ENCODE measurements at regions not wholly inside any gene's neighbourhood (a gene's known extent, or its start where the extent isn't known, plus 50 kb on each side); places are given as distances from the start of the nearest gene placed in this dataset.
"Not testable (repeated sequence)": the region's sequence is repeated elsewhere in the genome, so short reads cannot be mapped to it uniquely, and the experiment has no call there.

- DNase-seq, result no peak
Measured at GRCh38 chr4:128688033-128688721, 121.3 kb upstream of the JADE1 start.

DNA sequence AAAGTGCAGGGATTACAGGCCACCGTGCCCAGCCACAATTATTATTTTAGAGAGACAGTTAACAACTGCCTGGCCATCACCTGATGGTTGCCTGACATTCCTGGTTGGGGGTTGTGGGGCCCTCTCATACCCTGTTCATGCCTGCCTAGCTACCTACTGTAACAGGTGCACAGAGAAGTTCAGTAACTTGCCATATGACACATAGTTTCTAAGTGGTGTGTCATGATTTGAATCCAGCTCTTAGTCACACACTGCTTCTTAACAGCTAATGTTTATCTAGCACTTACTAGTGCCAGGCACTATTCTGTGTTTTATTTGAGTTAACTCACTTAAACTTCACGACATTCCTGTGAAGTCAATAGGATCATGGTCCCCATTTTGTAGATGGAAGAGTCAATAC, 122.7 kb upstream of the JADE1 start:
- no peak for DNase-seq

- no peak for DNase-seq
Measured at GRCh38 chr4:128686032-128686465, 123.5 kb upstream of the JADE1 start.

- no peak for DNase-seq
Measured at GRCh38 chr4:128684016-128684415, 125.5 kb upstream of the JADE1 start.

DNA sequence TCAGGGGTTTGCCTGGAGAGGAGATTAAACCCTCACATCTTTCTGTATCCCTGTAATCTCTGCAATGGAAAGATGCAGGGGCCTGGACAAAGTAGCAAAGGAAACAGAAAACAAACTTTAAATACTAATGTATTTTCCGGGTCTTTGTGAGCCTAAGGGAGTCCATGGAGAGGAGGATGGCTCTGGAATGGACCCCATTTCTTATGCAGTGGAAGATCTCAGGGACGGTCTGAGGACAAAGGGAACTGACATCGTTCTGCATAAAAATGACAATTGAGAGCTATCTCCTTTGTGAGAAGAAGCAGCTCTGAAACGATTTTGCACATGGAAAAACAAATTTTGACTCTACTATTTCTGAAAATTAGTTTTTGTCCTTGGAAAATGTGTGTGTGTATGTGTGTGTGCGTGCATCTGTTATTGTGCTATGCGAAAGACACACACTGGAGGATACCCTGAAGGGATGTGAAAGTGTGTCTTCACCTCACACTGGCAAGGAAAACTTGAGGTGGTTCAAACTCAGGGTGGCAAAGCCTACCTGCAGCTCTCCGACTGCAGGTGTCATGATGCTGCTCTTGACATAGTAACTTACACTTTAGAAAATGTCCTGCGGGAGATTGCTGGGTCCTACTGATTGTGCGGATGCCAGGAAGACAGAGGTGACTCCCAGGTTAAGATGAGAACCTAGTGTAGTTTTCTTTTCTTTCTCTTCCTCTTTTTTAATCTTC, 126.4 kb upstream of the JADE1 start:
- no peak for DNase-seq

DNA sequence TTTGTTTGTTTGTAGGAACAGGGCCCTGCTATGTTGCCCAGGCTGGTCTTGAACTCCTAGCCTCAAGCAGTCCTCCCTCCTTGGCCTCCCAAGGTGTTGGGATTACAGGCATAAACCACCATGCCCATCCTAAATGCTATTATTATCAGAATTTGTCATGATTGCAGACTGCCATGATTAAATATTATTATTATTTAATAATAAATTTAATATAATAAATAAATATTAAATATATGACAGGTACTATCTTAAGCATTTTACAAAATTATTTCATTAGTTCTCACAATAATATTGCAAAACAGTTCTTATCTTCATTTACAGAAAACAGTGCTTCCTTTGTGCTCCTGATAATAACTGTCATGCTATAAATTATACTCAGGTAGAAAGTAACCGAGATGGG, 133.4 kb upstream of the JADE1 start:
- no peak for DNase-seq

DNA sequence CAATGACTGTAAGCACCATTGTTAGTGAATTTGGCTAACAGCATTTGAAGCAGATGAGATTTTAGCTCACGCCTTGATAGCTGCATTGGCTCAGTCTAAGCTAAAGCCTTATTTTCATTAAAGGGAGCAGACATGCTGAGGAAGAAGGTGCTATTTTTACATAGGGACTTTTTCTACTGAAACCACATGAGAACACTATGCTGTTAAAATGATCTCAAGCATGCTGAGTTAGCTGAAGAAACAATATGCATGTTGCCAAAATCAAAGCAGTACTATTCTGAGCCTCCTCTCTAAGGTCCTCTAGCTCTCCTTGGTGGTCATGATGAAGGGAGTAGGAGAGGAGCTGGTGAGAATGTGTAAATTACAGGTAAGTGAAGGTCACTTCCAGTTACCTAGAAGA, 134.4 kb upstream of the JADE1 start:
- DNase-seq, result no peak

- not testable (repeated sequence) for DNase-seq
Measured at GRCh38 chr4:128673159-128673558, 136.3 kb upstream of the JADE1 start.

DNA sequence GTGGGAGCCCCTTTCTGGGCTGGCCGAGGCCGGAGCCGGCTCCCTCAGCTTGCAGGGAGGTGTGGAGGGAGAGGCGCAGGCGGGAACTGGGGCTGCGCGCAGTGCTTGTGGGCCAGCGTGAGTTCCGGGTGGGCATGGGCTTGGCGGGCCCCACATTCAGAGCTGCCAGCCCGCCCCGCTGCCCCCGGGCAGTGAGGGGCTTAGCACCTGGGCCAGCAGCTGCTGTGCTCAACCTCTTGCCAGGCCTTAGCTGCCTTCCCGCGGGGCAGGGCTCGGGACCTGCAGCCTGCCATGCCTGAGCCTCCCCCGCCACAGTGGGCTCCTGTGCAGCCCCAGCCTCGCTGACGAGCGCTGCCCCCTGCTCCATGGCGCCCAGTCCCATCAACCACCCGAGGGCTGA, 136.9 kb upstream of the JADE1 start:
- not testable (repeated sequence) for DNase-seq

DNA sequence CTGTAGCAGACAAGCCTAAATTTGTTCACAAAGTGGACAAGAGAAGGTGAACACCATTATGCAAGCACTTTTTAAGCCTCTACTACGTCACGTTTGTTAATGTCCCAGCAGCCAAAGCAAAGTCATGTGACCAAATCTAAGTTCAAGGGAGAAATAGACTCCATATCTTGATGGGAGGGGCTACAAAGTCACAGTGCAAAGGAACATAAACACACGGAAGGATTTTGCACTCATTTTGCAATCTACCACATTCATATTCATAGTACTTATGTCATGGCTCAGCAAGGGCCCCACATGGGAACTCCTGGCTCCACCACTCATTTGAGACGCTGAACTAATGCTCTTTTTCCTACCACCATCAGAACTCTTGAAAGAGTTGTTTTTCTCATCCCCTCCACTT, 139.0 kb upstream of the JADE1 start:
- DNase-seq, result no peak

DNA sequence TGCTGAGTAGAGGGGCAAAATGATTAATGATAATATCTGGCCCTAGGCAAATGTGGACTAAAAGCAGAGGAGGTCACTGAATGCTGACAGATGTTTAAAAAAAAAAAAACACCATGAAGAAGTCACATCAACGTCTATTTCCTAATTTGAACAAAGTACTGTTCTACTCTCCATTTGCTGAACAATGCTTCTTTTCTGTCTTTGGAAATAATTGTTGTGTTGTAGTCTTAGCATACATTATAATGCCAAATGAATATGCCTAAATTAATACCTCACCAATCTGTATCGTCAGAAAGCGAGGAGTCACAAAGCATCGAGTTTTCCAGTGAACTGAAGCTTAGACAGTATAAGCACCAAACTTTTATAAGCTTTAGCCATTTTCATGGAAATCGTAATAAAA, 140.9 kb upstream of the JADE1 start:
- DNase-seq, result no peak

DNA sequence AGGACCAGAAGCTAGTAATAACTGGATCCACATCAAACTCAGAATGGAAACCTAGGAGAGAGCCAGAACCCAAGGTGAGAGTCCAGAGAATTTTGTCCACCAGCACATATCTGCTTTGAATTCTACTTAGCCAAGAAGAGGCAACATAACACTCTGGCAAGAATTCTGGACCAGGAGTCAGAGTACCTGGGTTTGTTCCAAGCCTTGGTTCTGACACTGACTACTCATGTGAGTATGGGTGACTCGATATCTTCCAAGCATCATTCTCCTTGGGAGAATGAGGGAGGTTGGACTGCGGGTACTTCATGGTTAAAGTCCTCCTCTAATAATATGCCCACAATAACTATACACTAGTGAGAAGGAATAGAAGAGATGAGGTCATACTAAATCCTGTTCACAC, 144.0 kb upstream of the JADE1 start:
- DNase-seq, result no peak

GRCh38 chr4:128663325-128663724, 146.2 kb upstream of the JADE1 start:
- no peak for DNase-seq

DNA sequence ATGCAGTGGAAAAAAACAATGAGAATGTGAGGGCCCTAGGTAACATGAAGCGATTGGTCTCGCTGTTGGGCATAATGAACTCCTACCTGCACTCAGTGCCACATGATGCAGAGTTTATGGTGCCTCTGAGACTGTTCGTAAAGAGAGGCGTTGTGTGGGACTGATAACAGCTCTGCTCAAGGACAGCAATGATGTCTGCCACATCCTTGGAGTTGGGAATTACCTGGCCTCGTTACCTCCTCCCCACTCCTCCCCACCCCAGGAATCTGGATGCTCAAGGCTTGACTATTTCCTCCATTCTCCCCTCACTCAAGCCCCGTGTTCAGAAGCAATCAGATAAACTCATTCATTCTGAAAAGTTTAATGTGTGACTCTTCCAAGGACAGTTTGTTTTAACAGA, 148.0 kb upstream of the JADE1 start:
- DNase-seq, result no peak

GRCh38 chr4:128660361-128661215, 148.9 kb upstream of the JADE1 start:
- DNase-seq, result no peak

GRCh38 chr4:128658214-128658631, 151.3 kb upstream of the JADE1 start:
- DNase-seq, result no peak

DNA sequence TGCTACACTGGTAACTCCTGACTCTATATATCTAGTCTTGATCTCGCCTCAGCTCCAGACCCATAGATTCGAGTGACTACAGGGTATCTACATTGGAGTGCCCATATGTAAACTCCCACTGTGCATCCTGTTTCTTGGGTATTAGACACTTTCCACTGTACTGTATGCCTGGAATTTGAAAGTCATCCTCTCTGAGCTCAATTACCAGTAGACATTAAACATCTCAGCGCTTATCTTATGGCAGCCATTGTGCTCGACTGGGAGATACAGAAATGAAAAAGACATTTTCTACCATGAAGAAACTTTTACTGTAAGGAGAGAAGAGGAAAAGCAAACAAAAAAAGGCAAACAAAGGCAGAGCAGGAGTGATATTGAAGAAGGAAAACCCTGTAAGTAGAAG, 151.9 kb upstream of the JADE1 start:
- DNase-seq, result no peak

DNA sequence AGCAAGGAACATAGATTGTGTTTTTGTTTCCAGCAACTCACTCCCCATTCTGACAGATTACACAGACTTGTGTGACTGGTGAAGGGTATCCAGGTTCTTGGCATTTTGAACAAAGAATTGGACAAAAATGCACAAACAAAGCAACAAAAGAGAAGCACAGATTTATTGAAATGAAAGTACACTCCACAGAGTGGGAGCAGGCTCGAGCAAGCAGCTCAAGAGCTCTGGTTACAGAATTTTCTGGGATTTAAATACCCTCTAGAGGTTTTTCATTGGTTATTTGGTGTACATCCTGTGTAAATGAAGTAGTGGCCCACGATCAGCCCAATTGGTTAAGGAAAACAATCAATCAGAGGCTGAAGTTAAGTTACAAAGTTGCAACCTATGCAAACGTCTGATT, 155.0 kb upstream of the JADE1 start:
- DNase-seq, result no peak

DNA sequence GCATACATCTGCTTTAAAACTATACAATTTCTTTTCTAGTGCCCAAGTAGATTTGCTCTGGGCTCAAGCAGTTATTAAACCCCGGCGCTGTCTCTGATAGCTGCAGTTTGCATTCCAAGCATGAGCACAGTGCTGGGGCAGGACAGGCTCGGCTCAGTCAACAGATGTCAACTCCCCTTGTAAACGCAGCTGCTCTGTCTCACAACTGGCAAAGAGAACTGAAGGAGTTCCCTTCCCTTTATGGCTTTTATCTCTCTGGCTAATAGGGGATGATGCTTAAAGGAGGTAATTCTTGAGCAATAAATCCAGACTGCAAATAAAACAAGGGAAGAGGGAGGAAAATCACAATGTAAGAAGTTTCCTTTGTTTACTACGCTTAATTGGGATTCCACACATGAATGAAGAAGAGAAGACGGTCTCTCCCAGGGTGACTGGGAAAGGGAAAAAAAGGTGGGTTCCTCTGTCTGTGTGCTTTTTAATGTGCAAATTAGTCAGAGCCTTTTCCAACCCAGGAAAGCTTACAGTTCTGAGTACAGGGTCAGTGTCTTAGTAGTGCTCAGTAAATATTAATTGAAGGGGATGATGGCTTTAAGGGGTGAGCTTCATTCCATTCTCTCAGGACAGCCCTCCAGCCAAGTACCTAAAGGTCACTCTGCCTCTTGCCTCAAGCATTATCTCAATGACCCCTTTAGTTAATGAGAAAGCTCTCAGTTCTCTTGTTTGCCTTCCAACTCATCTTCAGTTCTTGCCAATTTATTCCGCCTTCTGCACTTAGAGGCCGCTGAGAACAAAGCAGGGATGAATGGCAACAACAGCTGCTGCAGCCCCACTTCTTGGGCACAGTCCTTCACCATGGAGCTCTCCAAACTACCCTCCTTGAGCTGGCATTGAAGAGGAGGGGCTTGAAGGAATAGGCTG, 155.7 kb upstream of the JADE1 start:
- no peak for DNase-seq

GRCh38 chr4:128649575-128650205, 159.8 kb upstream of the JADE1 start:
- DNase-seq, result no peak

- DNase-seq, result no peak
Measured at GRCh38 chr4:128649161-128649560, 160.3 kb upstream of the JADE1 start.

GRCh38 chr4:128648021-128648420, 161.5 kb upstream of the JADE1 start:
- DNase-seq, result no peak

All from T-helper 9 cell (primary cell).